NCI-H748 (cell line): ENCODE measurements at regions not wholly inside any gene's neighbourhood (a gene's known extent, or its start where the extent isn't known, plus 50 kb on each side); places are given as distances from the start of the nearest gene placed in this dataset.

Experiments
- DNase-seq: peaks from one replicate; lab custom pipeline; 2025; ENCODE audit not compliant: unreplicated experiment; lab: John Stamatoyannopoulos, UW

DNA sequence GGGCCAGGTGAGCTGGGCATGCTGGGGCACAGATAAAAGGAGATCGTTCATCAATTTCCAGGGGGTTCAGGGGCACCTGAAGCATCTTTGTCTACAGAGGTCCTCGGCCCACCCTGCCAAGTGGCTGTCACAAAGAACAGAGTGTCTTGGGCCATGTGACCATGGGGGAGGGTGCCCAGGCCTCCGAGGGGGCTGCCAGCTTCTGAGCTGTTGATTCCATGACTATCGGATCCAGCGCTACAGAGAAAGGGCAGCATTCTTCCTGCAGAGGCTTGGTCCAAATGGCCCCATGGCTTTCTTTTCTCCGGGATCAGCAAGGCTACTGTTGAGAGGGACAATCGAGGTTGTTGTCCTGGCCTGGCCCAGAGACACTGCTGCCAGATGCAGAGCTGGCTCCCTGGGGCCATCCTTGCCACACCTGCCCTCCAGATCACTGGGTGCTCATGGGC lies 289.2 kb downstream of the ZSWIM6 start:
- no peak for DNase-seq

DNA sequence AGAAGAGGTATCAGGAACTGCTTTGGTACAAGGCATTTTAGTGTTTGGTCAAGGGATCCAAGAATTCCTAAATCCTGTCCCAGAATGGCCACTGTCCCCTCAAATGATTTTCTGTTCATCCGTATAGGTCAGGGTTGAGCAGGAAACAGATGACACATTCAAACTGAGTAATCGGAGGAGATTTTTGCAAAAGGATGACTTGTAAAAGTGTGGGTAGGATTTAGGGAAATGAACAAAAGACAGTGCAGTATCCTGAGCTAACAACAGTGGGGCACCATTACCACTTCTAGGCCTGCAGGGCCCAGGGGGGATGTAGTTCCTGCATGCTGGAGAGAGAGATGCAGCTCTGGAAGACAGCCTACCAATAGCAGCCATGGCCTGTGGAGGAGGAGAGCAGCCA lies 290.1 kb downstream of the ZSWIM6 start:
- DNase-seq, result no peak

DNA sequence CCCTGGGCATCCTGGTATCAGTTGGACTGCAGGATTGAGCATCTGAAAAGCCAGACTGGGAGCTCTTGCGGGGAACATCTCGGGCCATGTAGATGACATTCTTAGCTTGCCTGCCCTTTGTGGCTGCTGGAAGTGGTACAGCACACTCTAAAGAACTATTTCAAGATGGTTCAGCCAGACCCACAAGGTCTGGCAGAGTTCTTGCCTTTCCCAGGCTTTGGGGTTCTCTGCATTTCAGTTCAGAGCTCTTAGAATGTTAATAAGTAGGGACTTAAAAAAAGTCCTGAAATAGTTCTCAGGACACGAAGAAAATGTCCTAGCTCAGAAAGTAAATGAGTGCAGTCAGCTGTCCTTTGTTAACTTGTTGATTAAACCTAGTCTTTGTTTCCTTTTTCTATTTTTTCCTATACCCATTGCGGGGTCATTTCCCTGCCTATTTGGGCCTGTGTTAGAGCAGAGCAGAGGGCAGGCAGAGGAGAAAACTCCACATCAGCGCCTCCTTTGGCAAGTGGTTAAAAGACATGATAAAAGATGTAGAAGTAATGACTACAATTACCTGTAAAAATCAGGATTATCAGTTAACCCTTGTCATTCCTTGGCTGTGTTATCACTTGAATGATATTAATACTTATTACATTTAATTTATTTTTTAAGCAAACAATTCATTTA lies 291.5 kb downstream of the ZSWIM6 start:
- DNase-seq, result peak; percentile 8

GRCh38 chr5:61624553-61625136 lies 292.6 kb downstream of the ZSWIM6 start:
- DNase-seq, result no peak

GRCh38 chr5:61625137-61625561 lies 293.1 kb downstream of the ZSWIM6 start:
- DNase-seq, result no peak

- DNase-seq, result no peak
Measured at GRCh38 chr5:61625681-61626621, 293.9 kb downstream of the ZSWIM6 start.

DNA sequence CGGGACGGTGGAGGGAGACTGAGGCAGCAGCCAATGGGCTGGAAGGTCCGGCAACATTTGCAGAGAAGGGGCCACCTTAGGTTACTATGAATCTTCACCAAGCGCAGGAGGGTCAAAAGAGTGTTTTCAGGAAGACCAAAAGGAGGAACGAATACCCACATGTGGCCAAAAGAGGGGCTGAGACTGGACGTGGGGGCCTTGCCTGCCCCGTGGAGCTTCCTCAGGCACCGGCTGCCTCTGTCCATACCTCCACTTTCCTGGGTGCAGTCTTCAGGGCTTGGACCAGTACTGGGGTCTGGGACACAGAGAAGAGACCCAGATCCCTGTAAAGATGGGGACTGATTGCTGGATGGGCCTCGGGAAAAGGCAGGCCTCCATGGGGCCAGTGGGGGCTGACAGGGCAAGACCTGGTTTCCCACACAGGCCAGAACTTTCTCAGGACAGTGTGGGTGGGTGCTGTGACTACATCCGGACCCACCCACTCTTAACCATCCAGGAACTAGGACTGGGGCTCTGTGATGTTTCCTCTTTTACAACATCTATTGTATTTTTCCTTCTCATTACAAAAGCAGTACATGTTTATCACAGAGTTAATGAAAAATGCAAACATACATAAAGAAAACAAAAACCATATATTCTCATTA lies 294.7 kb downstream of the ZSWIM6 start:
- DNase-seq, result no peak

DNA sequence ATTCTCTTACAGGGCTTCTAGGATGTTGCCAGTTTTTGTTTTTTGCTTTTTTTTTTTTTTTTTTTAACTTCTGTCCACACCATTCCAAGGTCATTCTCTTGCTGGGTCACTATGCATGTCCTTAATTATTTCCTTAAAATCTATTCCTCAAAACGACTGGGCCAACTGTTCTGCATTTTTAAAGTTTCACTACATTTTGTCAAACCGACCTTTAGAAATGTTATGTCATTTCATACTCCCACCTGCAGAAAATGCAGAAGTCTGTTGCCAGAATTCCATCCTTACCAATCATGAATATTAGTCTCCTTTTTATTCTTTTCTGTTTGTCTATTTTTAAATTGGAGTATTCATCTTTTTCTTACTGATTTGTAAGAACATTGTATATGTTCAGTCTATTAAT lies 295.5 kb downstream of the ZSWIM6 start:
- DNase-seq, result no peak

DNA sequence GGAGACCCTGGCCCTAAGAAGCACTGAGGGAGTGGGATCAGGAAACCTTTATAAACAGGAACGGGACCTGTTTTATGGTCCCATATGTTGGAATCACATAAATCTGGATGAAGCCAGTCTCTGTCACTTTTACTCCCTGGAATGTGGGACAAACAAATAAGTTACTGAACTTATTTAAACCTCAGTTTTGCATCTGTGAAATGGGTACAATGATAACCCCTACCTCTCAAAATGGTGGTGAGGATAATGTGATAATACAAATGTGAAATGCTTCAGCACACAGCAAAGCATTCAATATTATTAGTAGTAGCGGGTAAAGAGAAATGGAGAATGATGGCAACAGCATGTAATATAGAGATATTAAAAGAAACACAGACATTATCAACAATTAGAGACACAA lies 298.9 kb downstream of the ZSWIM6 start:
- DNase-seq, result no peak

GRCh38 chr5:61631438-61631941 lies 299.4 kb downstream of the ZSWIM6 start:
- no peak for DNase-seq

DNA sequence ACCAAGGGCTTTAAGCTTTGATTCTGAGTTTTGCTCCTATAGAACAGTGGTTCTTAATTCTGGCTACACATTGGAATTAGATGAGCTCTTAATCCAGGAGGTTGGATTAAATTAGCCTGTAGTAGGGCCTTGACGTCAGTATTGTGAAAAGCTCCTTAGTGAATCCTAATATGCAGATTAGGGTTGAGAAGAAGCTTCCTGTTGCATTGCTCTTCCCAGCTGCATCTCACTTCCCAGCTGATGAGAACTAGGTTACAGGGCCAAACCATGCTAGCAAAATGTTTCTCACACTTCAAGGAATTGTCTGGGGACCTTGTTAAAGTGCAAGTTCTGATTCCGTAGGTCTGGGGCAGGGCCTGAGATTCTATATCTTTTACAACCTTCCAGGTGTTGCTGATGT lies 300.0 kb downstream of the ZSWIM6 start:
- DNase-seq, result no peak

GRCh38 chr5:61635271-61635670 lies 303.2 kb downstream of the ZSWIM6 start:
- no peak for DNase-seq

- DNase-seq, result no peak
Measured at GRCh38 chr5:61637566-61637965, 305.5 kb downstream of the ZSWIM6 start.

DNA sequence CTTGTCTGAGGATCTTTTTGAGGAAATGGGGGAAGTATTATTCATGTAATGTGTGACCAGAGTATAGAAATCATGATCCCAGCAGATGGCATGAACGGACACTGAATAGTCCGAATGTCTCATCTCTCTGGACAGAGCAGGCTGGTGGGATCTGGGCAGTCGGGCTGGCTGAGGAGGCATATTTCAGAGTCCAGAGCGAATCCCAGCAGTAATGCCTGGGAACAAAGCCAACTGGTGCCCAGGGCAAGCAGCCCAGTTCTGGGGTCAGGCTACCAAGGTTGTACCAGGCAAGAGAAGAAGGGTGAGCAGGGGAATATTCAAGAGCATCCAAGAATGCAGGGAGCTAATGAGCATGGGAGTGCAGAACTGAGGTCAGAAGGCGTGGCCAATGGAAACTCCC lies 306.4 kb downstream of the ZSWIM6 start:
- no peak for DNase-seq

DNA sequence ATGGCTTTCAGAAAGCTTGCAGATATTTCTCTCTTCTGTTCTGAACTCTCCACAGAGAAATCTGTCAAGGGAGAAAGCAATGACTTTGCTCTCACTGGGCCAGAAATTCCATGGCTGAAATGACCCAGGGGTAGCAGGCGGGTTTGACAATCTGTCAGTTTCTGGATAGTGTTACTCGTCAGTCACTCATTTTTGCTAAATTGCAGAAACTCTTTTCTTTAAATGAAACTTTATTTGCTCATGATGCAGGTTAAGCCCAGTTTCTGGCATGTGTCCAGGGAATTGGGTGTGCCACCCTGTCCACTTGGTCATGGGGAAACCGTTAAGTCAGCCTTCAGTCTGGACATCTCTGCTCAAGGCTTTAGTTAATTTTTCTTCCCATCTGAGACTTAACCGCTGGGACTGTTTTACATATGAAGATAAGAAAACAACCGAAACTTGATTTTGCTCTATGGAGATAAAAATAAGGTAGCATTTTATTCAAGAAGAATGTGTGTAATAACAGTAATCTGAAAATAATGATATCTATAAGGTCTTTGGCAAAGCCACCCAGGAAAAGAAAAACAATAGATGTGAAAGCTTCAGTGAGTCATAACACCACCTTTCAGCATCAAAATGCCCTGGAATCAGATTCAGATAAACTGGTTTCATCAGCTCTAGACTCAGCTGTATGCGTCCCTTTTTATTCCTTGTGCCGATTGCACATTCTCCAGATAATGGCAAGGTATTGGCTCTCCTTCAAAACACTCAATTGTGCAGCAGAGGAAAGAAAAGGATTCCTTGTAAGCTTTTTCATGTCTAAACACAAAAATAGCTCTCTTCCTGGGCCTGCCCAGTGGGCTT lies 308.3 kb downstream of the ZSWIM6 start:
- DNase-seq, result no peak

DNA sequence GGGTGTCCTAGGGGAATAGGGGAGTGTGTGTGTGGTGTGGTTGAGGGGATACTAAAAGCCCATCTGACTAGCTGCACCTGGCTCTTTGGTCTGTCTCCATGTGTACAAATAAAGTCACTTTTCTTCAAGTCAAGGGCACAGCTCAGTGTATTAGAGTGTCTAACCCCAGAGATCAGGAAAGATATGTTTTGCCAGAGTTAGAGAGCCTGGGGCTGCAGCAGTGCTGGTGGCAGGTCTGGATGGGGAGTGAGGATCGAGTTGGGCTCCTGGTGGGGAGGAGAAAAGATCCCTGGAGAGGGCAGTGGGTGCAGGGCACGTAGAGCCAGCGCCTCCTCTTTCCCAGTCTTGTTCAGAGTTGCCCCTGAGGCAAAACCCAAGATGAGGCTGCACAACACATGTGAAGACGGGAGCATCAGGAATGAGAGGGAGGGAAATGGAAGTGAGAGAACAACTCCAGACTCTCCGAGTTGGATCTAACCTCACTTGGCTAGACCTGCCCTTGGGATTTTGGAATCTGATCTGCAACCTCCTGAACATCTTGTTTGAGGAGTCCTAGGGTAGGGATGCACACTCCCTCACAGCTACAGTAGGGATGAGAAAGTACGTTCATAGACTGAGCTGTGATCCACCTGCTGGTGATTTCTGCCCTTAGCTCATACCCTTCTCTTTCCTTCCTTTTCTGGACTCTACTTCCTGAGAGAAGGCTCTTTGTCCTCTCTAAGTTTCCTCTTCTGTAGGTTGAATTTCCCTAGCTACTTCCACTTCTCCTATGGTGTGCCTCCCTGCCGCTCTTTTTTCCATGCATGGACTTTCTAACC lies 309.9 kb downstream of the ZSWIM6 start:
- DNase-seq, result peak; percentile 10

- DNase-seq, result no peak
Measured at GRCh38 chr5:61647672-61648071, 315.6 kb downstream of the ZSWIM6 start.

GRCh38 chr5:61649231-61649630 lies 317.2 kb downstream of the ZSWIM6 start:
- DNase-seq, result no peak

GRCh38 chr5:61649971-61650370 lies 317.9 kb downstream of the ZSWIM6 start:
- DNase-seq, result no peak
